PC-9 (cell line): ENCODE measurements at regions not wholly inside any gene's neighbourhood (a gene's known extent, or its start where the extent isn't known, plus 50 kb on each side); places are given as distances from the start of the nearest gene placed in this dataset.

Source experiments
- CTCF ChIP-seq: fragments of 200-600 bp; sonication (generic); conservative IDR thresholded peaks from 2 replicates; pipeline ENCODE4 v1.6.1; 2017; ENCODE audit warnings: mixed run types, antibody characterized with exemption, mild to moderate bottlenecking, moderate library complexity
- EZH2 ChIP-seq: fragments of 200-600 bp; sonication (generic); IDR thresholded peaks from 2 replicates; pipeline ENCODE4 v1.8.0; 2017; ENCODE audit warnings: antibody characterized with exemption, low read depth

GRCh38 chr9:764105-764524 lies 77.4 kb upstream of the DMRT1 start:
- TF ChIP-seq CTCF (no peak), EZH2 (no peak)
